Right lobe of liver (tissue), 6 donors: ENCODE measurements at regions not wholly inside any gene's neighbourhood (a gene's known extent, or its start where the extent isn't known, plus 50 kb on each side); places are given as distances from the start of the nearest gene placed in this dataset.

Experiments used
- ATAC-seq, 4 donors: fragments of 200-7000 bp; cut with Tn5 transposase; one replicate each; pipeline ENCODE4 v1.9.1; 2020; ENCODE audit warnings: mild to moderate bottlenecking in 4 of 4, moderate library complexity in 4 of 4
- DNase-seq, 3 donors: peaks; one replicate each; pipeline ENCODE4 v3.0.0-alpha.2; 2020
- H3K27ac ChIP-seq, 3 donors: fragments of 200-600 bp; one replicate each; pipeline ENCODE4 v1.8.0; 2022
- H3K27me3 ChIP-seq, 2 donors: fragments of 200-600 bp; one replicate each; pipeline ENCODE4 v1.8.0; 2022
- H3K36me3 ChIP-seq, 4 donors: fragments of 200-600 bp; sonication (generic) in 1 of 4; one replicate each; pipeline versions ENCODE4 v1.5.1 to v1.8.0; 2017 to 2022; ENCODE audit warnings: control low read depth in 1 of 4
- H3K4me1 ChIP-seq, 4 donors: fragments of 200-600 bp; sonication (generic) in 1 of 4; one replicate each; pipeline versions ENCODE4 v1.5.1 to v1.8.0; 2017 to 2022; ENCODE audit warnings: control low read depth in 1 of 4
- H3K4me3 ChIP-seq, 3 donors: fragments of 200-600 bp; one replicate each; pipeline ENCODE4 v1.8.0; 2022
- H3K9me3 ChIP-seq, 4 donors: fragments of 200-600 bp; sonication (generic) in 1 of 4; one replicate each; pipeline versions ENCODE4 v1.5.1 to v1.8.0; 2017 to 2022; ENCODE audit warnings: control low read depth in 1 of 4
- POLR2A ChIP-seq: fragments of 450-650 bp; IDR thresholded peaks from one replicate; pipeline ENCODE4 v1.6.1; 2017; ENCODE audit warnings: antibody characterized with exemption, mild to moderate bottlenecking
- WGBS: methylation state at CpG from one replicate; pipeline ENCODE4 v1.1.6; 2018; ENCODE audit warnings: low coverage, low lambda C conversion rate; ENCODE audit not compliant: insufficient coverage; ENCODE audit errors: missing lambda C conversion rate; 5-methylcytosine and 5-hydroxymethylcytosine counted together
- intact Hi-C, 2 donors: fragments of 100-400 bp; cut with DNase I; formaldehyde crosslinking; loops; one replicate each; pipeline versions ENCODE4 v1.11.2 to v1.14.1; 2022
- TF ChIP-seq, protein P1 (sequence below), 4 donors: fragments of 200-600 bp in 3 of 4; fragments of 450-650 bp in 1 of 4; IDR thresholded peaks; one replicate each; pipeline versions ENCODE4 v1.5.1 to v1.8.0; 2016 to 2022; ENCODE audit warnings: antibody characterized with exemption in 4 of 4, mild to moderate bottlenecking in 2 of 4
- donor health status: DM: no; HTN: yes; CAD: no.
- donor health status: DM: no; HTN: no; CAD: no.
- donor health status: DM: no; HTN: no; CAD: no.
- donor health status: DM: no; HTN: yes; CAD: no.
- donor health status: DM: no; HTN: yes; CAD: no.

DNA sequence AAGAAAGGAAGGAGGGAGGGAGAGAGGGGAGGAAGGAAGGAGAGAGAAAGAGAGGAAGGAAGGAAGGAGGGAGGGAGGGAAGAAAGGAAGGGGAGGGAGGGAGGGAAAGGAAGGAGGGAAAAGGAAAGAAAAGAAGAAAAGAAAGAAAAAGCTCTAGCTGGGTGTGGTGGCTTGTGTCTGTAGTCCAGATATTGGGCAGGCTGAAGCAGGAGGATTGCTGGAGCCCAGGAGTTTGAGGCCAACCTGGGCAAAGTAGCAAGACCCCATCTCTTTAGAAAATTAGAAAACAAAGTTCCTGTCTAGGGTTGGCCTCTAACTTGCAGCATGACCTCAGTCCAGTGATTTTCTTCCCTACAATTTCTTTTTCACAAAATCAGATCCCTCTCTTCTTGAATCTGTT is 208.2 kb upstream of the NUDT4 start:
- Histone ChIP-seq H3K27me3 (no peaks in the 10 kb centered on the region), H3K4me3 (no peak overlapping the region), H3K36me3 (no peaks in the 10 kb centered on the region), H3K27ac (no peak overlapping the region), H3K9me3 (no peaks in the 10 kb centered on the region), H3K4me1 (peaks cover 0 to 6% (median 3%) of the 10 kb centered on the region in 4 donors)
- TF ChIP-seq POLR2A, result no peak
- TF ChIP-seq, protein P1, sequence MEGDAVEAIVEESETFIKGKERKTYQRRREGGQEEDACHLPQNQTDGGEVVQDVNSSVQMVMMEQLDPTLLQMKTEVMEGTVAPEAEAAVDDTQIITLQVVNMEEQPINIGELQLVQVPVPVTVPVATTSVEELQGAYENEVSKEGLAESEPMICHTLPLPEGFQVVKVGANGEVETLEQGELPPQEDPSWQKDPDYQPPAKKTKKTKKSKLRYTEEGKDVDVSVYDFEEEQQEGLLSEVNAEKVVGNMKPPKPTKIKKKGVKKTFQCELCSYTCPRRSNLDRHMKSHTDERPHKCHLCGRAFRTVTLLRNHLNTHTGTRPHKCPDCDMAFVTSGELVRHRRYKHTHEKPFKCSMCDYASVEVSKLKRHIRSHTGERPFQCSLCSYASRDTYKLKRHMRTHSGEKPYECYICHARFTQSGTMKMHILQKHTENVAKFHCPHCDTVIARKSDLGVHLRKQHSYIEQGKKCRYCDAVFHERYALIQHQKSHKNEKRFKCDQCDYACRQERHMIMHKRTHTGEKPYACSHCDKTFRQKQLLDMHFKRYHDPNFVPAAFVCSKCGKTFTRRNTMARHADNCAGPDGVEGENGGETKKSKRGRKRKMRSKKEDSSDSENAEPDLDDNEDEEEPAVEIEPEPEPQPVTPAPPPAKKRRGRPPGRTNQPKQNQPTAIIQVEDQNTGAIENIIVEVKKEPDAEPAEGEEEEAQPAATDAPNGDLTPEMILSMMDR (IDR thresholded peaks at IDR 0.05), result no peak
- no peak for DNase-seq
- intact Hi-C loops, result no loop called here
- no peak for ATAC-seq

DNA sequence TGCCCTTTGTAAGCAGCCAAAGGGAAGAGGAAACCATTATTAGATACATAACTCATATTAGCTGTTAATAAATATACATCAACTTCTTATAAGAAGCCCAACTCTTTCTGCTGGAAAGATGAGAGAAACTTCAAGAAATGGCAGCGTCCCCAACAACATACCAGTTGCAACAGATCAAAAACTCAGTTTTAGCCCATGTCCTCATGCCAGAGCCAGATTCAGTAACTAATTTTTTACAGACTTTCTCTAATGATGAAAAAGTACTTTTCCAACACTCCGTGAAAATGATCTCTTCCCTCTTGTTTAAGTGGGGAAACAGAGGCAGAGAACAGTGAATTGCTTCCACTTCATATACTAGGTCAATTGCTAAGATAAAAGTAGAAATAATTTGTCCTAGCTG is 206.8 kb upstream of the NUDT4 start:
- no peak for TF ChIP-seq POLR2A
- TF ChIP-seq, protein P1 (IDR thresholded peaks at IDR 0.05), result no peak
- Histone ChIP-seq H3K4me3 (no peak overlapping the region), H3K27me3 (no peaks in the 10 kb centered on the region), H3K36me3 (no peaks in the 10 kb centered on the region), H3K9me3 (no peaks in the 10 kb centered on the region), H3K27ac (no peak overlapping the region), H3K4me1 (peaks cover 0 to 11% (median 3%) of the 10 kb centered on the region in 4 donors)
- intact Hi-C loops, result no loop called here
- no peak for ATAC-seq
- 97% methylated on average over 2 of the region's 2 CpGs for WGBS
- no peak for DNase-seq

DNA sequence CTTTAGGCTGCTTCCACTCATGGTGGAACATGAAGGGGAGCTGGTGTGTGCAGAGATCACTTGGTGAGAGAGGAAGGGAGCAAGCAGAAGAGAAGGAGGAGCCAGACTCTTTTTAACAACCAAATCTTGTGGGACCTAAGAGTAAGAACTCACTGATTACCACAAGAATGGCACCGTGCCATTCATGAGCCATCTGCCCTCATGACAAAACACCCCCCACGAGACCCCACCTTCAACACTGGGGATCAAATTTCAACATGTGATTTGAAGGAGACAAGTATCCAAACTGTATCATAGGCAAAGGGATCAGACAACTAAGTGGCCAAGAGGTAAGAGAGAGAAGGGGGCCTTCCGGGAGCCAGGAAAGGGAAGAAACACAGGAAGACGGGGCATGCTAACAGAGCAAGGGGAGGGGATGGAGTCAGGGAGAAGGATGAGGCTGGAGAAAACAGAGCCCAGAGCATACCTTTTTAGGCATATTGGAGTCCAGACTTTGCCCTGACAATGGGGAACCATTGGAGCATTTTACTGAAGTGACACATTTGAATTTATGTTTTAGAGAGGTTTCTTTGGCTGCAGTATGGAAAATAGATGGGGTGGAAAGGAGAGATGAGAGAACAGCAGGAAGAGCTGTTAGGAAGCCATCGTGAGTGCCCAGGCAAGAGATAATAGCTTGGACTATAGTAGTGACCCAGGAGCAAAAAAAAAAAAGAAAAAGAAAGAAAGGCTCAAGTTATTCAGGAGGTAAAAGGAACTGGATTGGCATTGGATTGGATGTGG is 204.4 kb upstream of the NUDT4 start:
- H3K4me1 ChIP-seq, result peaks cover 0 to 25% (median 3%) of the 10 kb centered on the region in 4 donors
- ATAC-seq, result no peak
- TF ChIP-seq POLR2A, result no peak
- TF ChIP-seq, protein P1 (IDR thresholded peaks at IDR 0.05), result no peak
- intact Hi-C loops, result no loop called here
- no peak overlapping the region for H3K27ac ChIP-seq
- no peaks in the 10 kb centered on the region for H3K27me3 ChIP-seq
- no peaks in the 10 kb centered on the region for H3K36me3 ChIP-seq
- H3K4me3 ChIP-seq, result no peak overlapping the region
- DNase-seq, result no peak
- no peaks in the 10 kb centered on the region for H3K9me3 ChIP-seq
- whole genome bisulfite sequencing, result 63% methylated on average over 5 of the region's 5 CpGs

DNA sequence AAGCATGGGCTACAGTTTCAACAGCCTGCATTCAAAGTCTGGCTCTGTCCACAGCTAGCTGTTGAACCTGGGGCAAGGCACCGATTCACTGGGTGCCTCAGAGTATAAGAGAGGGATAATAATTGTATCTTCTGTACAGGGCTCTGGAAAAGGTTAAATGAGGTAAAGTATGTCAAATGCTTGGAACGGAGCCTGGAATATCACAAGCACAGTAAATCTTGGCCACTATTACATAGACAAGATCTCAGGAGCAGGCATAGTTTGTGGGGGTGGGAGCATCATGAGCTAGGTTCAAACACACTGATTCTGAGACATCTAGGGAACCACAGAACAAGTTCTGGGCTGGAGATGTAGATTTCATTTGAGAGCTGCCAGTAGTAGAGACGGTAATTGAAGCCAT is 203.7 kb upstream of the NUDT4 start:
- TF ChIP-seq, protein P1 (IDR thresholded peaks at IDR 0.05), result no peak
- TF ChIP-seq POLR2A, result no peak
- H3K36me3 ChIP-seq, result no peaks in the 10 kb centered on the region
- peaks cover 0 to 25% (median 3%) of the 10 kb centered on the region in 4 donors for H3K4me1 ChIP-seq
- intact Hi-C loops, result no loop called here
- H3K4me3 ChIP-seq, result no peak overlapping the region
- ATAC-seq (peak in 2 of 4 donors; percentile 38 to 46), DNase-seq (no peak)
- no peaks in the 10 kb centered on the region for H3K27me3 ChIP-seq
- no peak overlapping the region for H3K27ac ChIP-seq
- H3K9me3 ChIP-seq, result no peaks in the 10 kb centered on the region
- WGBS, result 24% methylated on average over 2 of the region's 3 CpGs
